ENCODE measurements at regions not wholly inside any gene's neighbourhood (a gene's known extent, or its start where the extent isn't known, plus 50 kb on each side); places are given as distances from the start of the nearest gene placed in this dataset.

DNA sequence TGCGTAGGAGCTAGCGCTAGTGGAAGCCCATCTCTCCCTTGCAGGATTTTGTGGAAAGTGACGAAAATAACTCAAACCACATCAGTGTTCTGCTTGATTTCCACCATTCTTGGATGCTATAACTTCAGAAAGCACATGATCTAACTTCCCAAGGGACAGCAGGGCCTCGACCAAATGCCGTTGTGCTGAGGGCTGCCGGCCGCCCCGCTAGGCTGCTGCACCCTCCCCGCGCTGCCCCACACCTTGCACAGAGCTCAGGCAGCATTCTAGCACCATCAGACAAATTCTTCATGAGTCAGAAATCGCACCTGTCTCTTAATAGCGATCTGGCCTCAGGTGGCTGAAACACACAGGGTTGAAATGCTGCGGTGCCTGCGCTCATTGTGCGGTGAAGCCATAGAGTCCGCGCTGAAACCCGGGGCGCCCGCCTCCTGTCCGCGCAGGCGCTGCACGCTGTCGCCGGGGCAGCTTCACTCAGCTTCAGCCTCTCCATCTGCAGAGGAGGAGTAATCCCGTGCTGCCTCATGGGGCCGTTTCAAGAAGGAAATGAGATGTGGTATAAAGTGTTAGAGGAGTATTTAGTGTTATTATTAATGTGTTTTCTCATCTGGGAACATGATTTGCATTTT, 59.2 kb upstream of the B3GAT1 start:
- H3K9me3 Mint-ChIP-seq, result no peaks in the 10 kb centered on the region
- no peak overlapping the region for H3K27ac Mint-ChIP-seq
- H3K4me1 Mint-ChIP-seq, result no peaks in the 10 kb centered on the region
- peaks cover 66% of the 10 kb centered on the region for H3K27me3 Mint-ChIP-seq (ENCODE audit: low read depth)
- H3K36me3 Mint-ChIP-seq (ENCODE audit: low read depth), result no peaks in the 10 kb centered on the region
- TF ChIP-seq, protein P1, sequence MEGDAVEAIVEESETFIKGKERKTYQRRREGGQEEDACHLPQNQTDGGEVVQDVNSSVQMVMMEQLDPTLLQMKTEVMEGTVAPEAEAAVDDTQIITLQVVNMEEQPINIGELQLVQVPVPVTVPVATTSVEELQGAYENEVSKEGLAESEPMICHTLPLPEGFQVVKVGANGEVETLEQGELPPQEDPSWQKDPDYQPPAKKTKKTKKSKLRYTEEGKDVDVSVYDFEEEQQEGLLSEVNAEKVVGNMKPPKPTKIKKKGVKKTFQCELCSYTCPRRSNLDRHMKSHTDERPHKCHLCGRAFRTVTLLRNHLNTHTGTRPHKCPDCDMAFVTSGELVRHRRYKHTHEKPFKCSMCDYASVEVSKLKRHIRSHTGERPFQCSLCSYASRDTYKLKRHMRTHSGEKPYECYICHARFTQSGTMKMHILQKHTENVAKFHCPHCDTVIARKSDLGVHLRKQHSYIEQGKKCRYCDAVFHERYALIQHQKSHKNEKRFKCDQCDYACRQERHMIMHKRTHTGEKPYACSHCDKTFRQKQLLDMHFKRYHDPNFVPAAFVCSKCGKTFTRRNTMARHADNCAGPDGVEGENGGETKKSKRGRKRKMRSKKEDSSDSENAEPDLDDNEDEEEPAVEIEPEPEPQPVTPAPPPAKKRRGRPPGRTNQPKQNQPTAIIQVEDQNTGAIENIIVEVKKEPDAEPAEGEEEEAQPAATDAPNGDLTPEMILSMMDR (IDR thresholded peaks at IDR 0.05; ENCODE audit: unreplicated experiment in 3 of 3), result no peak
- no peak overlapping the region for H3K4me3 Mint-ChIP-seq

DNA sequence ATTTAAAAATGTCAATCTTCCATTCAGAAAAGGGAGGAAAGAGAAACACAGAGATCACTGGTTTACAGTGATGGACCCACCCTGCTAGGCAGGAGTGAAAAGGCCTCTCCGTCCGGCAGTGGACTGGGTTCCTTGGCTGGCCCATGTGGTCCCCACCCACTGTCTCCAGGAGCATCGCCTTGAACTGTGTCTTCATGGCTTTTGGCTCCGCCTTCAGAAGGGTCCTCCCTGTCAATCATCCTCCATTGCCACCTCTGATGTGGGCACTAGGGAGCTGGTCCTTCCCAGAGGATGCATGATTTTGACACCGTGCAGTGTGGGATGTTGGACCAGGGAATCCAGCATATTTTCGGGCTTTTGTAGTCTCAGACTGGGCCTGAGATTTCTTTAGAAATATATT, 58.2 kb upstream of the B3GAT1 start:
- no peak overlapping the region for H3K4me3 Mint-ChIP-seq
- no peaks in the 10 kb centered on the region for H3K36me3 Mint-ChIP-seq (ENCODE audit: low read depth)
- no peaks in the 10 kb centered on the region for H3K9me3 Mint-ChIP-seq
- TF ChIP-seq, protein P1 (IDR thresholded peaks at IDR 0.05; ENCODE audit: unreplicated experiment in 3 of 3), result no peak
- no peak overlapping the region for H3K27ac Mint-ChIP-seq
- H3K4me1 Mint-ChIP-seq, result peaks cover 6% of the 10 kb centered on the region
- H3K27me3 Mint-ChIP-seq (ENCODE audit: low read depth), result peaks cover 69% of the 10 kb centered on the region

DNA sequence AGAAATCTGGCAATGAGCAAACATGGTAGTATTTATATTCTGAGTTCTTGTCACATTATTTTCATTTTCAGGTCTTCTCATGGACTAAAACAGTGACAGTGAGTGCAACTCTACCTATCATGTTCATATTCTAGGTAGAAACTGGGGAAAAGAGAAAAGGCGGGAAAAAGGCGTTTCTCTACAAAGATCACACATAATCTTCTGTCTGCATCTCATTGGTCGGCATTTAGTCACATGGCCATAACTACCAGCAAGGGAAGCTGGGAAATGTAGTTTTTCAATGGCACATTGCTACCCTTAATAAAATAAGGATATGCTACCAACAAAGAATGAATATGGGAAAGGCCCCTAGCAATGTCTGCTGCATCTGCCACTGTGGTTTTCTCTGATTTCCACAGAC, 57.6 kb upstream of the B3GAT1 start:
- Mint-ChIP-seq H3K27ac (no peak overlapping the region), H3K36me3 (ENCODE audit: low read depth) (no peaks in the 10 kb centered on the region), H3K27me3 (ENCODE audit: low read depth) (peaks cover 71% of the 10 kb centered on the region), H3K4me3 (no peak overlapping the region), H3K9me3 (no peaks in the 10 kb centered on the region), H3K4me1 (peaks cover 6% of the 10 kb centered on the region)
- TF ChIP-seq, protein P1 (IDR thresholded peaks at IDR 0.05; ENCODE audit: unreplicated experiment in 3 of 3), result no peak

DNA sequence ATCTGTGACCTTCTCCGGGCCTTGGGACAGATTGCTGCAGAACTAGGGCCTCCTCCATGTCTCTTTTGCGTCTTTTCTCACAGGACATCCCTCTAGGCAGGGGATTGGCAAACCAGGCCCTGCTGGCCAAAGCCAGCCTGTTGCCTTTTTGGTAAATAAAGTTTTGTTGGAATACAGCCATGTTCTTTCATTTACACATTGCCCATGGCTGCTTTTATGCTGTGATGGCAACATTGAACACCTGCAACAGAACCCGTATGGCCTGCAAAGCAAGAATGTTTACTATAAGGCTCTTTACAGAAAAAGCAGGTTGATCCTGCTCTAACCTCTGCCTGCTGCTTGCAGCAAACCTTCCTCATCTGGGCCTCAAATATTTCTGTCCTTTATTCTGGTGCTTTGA, 56.8 kb upstream of the B3GAT1 start:
- no peak overlapping the region for H3K27ac Mint-ChIP-seq
- TF ChIP-seq, protein P1 (IDR thresholded peaks at IDR 0.05; ENCODE audit: unreplicated experiment in 3 of 3), result no peak
- peaks cover 67% of the 10 kb centered on the region for H3K27me3 Mint-ChIP-seq (ENCODE audit: low read depth)
- no peaks in the 10 kb centered on the region for H3K36me3 Mint-ChIP-seq (ENCODE audit: low read depth)
- peaks cover 6% of the 10 kb centered on the region for H3K4me1 Mint-ChIP-seq
- no peak overlapping the region for H3K4me3 Mint-ChIP-seq
- H3K9me3 Mint-ChIP-seq, result no peaks in the 10 kb centered on the region

DNA sequence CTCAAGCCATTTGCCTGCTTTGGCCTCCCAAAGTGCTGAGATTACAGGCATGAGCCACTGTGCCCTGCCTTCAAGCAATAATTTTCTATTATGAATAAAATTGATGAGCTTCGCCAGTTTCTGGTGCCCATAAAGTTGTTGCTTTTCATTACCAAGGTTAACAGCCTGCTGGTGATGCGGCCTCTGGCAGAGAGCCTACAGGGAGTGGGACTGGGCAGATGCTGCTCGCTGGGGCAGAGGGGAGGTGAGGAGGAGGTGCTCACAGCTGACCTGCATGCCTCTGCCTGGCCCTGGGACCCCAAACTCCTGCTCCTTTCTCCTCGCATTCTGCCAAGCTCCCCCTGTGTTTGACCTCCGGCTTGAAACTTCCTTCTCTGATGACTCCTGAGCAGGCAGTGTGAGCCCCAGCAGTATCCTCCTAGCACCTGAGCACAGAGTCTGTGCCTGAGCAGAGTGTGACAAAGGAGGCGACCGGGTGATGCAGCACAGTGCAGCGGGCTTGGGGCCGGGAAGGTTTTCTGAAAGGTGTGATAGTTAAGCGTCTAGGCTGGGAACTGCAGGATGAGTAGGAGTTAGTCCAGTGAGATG, 56.1 kb upstream of the B3GAT1 start:
- H3K36me3 Mint-ChIP-seq (ENCODE audit: low read depth), result no peaks in the 10 kb centered on the region
- H3K27ac Mint-ChIP-seq, result no peak overlapping the region
- no peak overlapping the region for H3K4me3 Mint-ChIP-seq
- TF ChIP-seq, protein P1 (IDR thresholded peaks at IDR 0.05; ENCODE audit: unreplicated experiment in 3 of 3), result no peak
- H3K27me3 Mint-ChIP-seq (ENCODE audit: low read depth), result peaks cover 61% of the 10 kb centered on the region
- H3K4me1 Mint-ChIP-seq, result peaks cover 6% of the 10 kb centered on the region
- H3K9me3 Mint-ChIP-seq, result no peaks in the 10 kb centered on the region

Measured in nephron (organoid).